ENCODE measurements at regions not wholly inside any gene's neighbourhood (a gene's known extent, or its start where the extent isn't known, plus 50 kb on each side); places are given as distances from the start of the nearest gene placed in this dataset.

DNA sequence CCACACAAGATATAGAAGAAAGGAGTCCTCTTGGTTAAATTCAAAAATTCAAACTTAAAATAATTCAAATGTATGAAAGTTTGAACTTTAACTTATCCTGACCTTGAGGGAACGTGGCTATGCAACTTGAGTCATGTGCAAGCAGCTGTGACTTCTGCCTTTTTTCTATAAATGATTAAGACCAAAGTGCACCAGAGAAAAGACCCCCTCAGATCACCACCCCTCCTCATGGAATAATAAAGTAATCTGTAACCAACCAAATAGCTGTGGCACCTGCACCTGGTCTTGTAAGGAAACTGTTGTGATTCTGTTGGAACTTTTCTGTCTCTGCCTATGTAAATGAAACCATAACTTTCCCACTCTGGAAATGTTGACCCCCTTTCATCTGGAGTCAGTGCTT, 141.1 kb upstream of the GGTLC1 start:
- intact Hi-C loops (cut with micrococcal nuclease): no loop called here
- Histone ChIP-seq H3K4me2 (ENCODE audit: low read length) (no peak overlapping the region), H3K9ac (ENCODE audit: low read length) (no peak overlapping the region), H3K79me2 (ENCODE audit: low read length) (peaks cover 21% of the 10 kb centered on the region), H3K27ac (ENCODE audit: low read length) (no peak overlapping the region), H3K9me3 (ENCODE audit: low read length) (peaks cover 14% of the 10 kb centered on the region; the same call in 1 of the 2 replicates), H3K4me3 (ENCODE audit: low read length) (no peak overlapping the region), H3K27me3 (ENCODE audit: low read length) (no peaks in the 10 kb centered on the region), H3K4me1 (ENCODE audit: insufficient read depth, low read length) (peaks cover 37% of the 10 kb centered on the region), H2AFZ (ENCODE audit: low read length) (no peak overlapping the region), H3K9me2 (replicated peaks; ENCODE audit: low read length) (no peaks in the 10 kb centered on the region), H3F3A (ENCODE audit: low read length, unreplicated experiment) (peaks cover 21% of the 10 kb centered on the region), H4K20me1 (ENCODE audit: low read length) (no peaks in the 10 kb centered on the region), H3K36me3 (ENCODE audit: low read depth, low read length) (peaks cover 6% of the 10 kb centered on the region; the same call in 1 of the 2 replicates)
- ATAC-seq (no peak), DNase-seq (no peak)
- BruUV-seq (replicated peaks): no TSS peak
- TF ChIP-seq EZH2 (IDR thresholded peaks at IDR 0.05; ENCODE audit: low read length, unreplicated experiment) (no peak), CTCF (conservative IDR thresholded peaks at IDR 0.05; ENCODE audit: low read depth, low read length) (no peak), EZH2phosphoT487 (IDR thresholded peaks at IDR 0.05; ENCODE audit: borderline replicate concordance, low read length) (no peak)
- CTCF ChIA-PET: no interaction called here
- POLR2A ChIA-PET (ENCODE audit: unreplicated experiment): no interaction called here

- ChIA-PET CTCF (no interaction called here), POLR2A (ENCODE audit: unreplicated experiment) (interaction anchor here (0.6 kb wide), 1 partner anchor 15 kb away, joined by 4 read pairs; no protein-coding TSS in a partner anchor)
- Histone ChIP-seq H3K27ac (ENCODE audit: low read length) (no peak overlapping the region), H3K4me3 (ENCODE audit: low read length) (no peak overlapping the region), H3K9me2 (replicated peaks; ENCODE audit: low read length) (no peaks in the 10 kb centered on the region), H2AFZ (ENCODE audit: low read length) (no peak overlapping the region), H3K4me2 (ENCODE audit: low read length) (no peak overlapping the region), H3K9ac (ENCODE audit: low read length) (no peak overlapping the region), H3F3A (ENCODE audit: low read length, unreplicated experiment) (no peaks in the 10 kb centered on the region), H3K79me2 (ENCODE audit: low read length) (no peaks in the 10 kb centered on the region), H3K36me3 (ENCODE audit: low read depth, low read length) (no peaks in the 10 kb centered on the region; the same call in 1 of the 2 replicates), H3K4me1 (ENCODE audit: insufficient read depth, low read length) (no peaks in the 10 kb centered on the region), H3K27me3 (ENCODE audit: low read length) (no peaks in the 10 kb centered on the region), H4K20me1 (ENCODE audit: low read length) (no peaks in the 10 kb centered on the region), H3K9me3 (ENCODE audit: low read length) (peaks cover 7% of the 10 kb centered on the region; the same call in 1 of the 2 replicates)
- TF ChIP-seq CTCF (conservative IDR thresholded peaks at IDR 0.05; ENCODE audit: low read depth, low read length): no peak
- intact Hi-C loops (cut with micrococcal nuclease): no loop called here
- BruUV-seq (replicated peaks): no TSS peak
- DNase-seq (no peak), ATAC-seq (no peak)
These were observed 136.5 kb upstream of the GGTLC1 start for GRCh38 chr20:24124951-24125650.

DNA sequence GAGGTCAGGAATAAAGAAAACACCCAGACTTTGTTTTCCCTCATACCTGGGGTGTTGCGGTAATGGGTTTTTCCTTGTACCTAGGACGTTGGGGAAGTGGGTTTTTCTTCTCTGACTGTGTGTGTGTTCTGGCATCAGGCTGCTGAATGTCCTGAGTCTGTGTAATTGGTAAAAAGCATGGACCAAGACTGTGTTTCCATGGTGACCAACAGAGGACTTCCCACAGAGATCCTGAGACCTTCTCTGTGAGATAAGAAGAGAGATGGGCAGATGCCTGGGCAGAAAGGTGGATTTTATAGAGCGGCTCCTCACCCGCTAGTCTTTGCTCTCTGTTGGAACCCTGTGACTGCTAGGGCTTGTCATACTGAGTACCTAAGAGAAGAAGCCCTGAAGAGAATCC, 135.4 kb upstream of the GGTLC1 start:
- H3K36me3 ChIP-seq (ENCODE audit: low read depth, low read length): no peaks in the 10 kb centered on the region
- H3K27me3 ChIP-seq (ENCODE audit: low read length): no peaks in the 10 kb centered on the region
- no peak for TF ChIP-seq CTCF (conservative IDR thresholded peaks at IDR 0.05; ENCODE audit: low read depth, low read length)
- no peaks in the 10 kb centered on the region for H4K20me1 ChIP-seq (ENCODE audit: low read length)
- H3K27ac ChIP-seq (ENCODE audit: low read length): no peak overlapping the region
- intact Hi-C loops (cut with micrococcal nuclease): no loop called here
- H3K4me2 ChIP-seq (ENCODE audit: low read length): no peak overlapping the region
- peaks cover 5% of the 10 kb centered on the region for H3K4me1 ChIP-seq (ENCODE audit: insufficient read depth, low read length)
- H2AFZ ChIP-seq (ENCODE audit: low read length): no peak overlapping the region
- no peaks in the 10 kb centered on the region for H3K79me2 ChIP-seq (ENCODE audit: low read length)
- H3K9me2 ChIP-seq (replicated peaks; ENCODE audit: low read length): no peaks in the 10 kb centered on the region
- no peak for ATAC-seq
- CTCF ChIA-PET: no interaction called here
- H3K9me3 ChIP-seq (ENCODE audit: low read length): no peaks in the 10 kb centered on the region
- no peak overlapping the region for H3K4me3 ChIP-seq (ENCODE audit: low read length)
- BruUV-seq (replicated peaks): no TSS peak
- DNase-seq: no peak
- H3F3A ChIP-seq (ENCODE audit: low read length, unreplicated experiment): no peaks in the 10 kb centered on the region
- no peak overlapping the region for H3K9ac ChIP-seq (ENCODE audit: low read length)
- POLR2A ChIA-PET (ENCODE audit: unreplicated experiment): no interaction called here
